ENCODE measurements at regions not wholly inside any gene's neighbourhood (a gene's known extent, or its start where the extent isn't known, plus 50 kb on each side); places are given as distances from the start of the nearest gene placed in this dataset.

GRCh38 chr3:180808823-180809575, 103.5 kb upstream of the FXR1 start:
- no peaks in the 10 kb centered on the region for H3K79me2 ChIP-seq (ENCODE audit: insufficient read depth, low read length)
- no peak overlapping the region for H3K4me3 Mint-ChIP-seq (ENCODE audit: unreplicated experiment)
- DNase-seq (ENCODE audit: low read depth): no peak
- H3K9ac ChIP-seq (ENCODE audit: low read length): no peak overlapping the region
- no peaks in the 10 kb centered on the region for H3K4me1 Mint-ChIP-seq (ENCODE audit: low read depth, unreplicated experiment)
- no peaks in the 10 kb centered on the region for H3K36me3 ChIP-seq (ENCODE audit: insufficient read depth, low read length)
- TF ChIP-seq CTCF (IDR thresholded peaks at IDR 0.05; ENCODE audit: insufficient read depth, low read depth, low read length) (no peak), EZH2 (IDR thresholded peaks at IDR 0.05; ENCODE audit: insufficient read depth, low read length) (no peak)
- H3K27ac ChIP-seq (ENCODE audit: low read depth, low read length): no peak overlapping the region
- H2AFZ ChIP-seq (ENCODE audit: low read depth, low read length): no peak overlapping the region
- H3K27ac Mint-ChIP-seq (ENCODE audit: unreplicated experiment): no peak overlapping the region
- H3K4me1 ChIP-seq (ENCODE audit: insufficient read depth, low read length): no peaks in the 10 kb centered on the region
- H3K9me3 ChIP-seq (ENCODE audit: insufficient read depth, low read depth, low read length): no peaks in the 10 kb centered on the region
- no peak for FAIRE-seq
- H3K9me3 Mint-ChIP-seq (ENCODE audit: unreplicated experiment): no peaks in the 10 kb centered on the region
- H4K20me1 ChIP-seq (ENCODE audit: insufficient read depth, low read length): no peaks in the 10 kb centered on the region
- no peaks in the 10 kb centered on the region for H3K36me3 Mint-ChIP-seq (ENCODE audit: low read depth, unreplicated experiment)
- H3K27me3 ChIP-seq (ENCODE audit: insufficient read depth, low read length): no peaks in the 10 kb centered on the region
- H3K4me2 ChIP-seq (ENCODE audit: low read length): no peak overlapping the region
- H3K27me3 Mint-ChIP-seq (ENCODE audit: low read depth, unreplicated experiment): no peaks in the 10 kb centered on the region
- no peak overlapping the region for H3K4me3 ChIP-seq (ENCODE audit: insufficient read depth, low read depth, low read length)

- FAIRE-seq (no peak), DNase-seq (ENCODE audit: low read depth) (no peak)
- H3K9me3 ChIP-seq (ENCODE audit: insufficient read depth, low read depth, low read length): peaks cover 2% of the 10 kb centered on the region
- no peak overlapping the region for H3K4me2 ChIP-seq (ENCODE audit: low read length)
- H3K9ac ChIP-seq (ENCODE audit: low read length): no peak overlapping the region
- no peaks in the 10 kb centered on the region for H3K27me3 ChIP-seq (ENCODE audit: insufficient read depth, low read length)
- no peaks in the 10 kb centered on the region for H3K36me3 Mint-ChIP-seq (ENCODE audit: low read depth, unreplicated experiment)
- no peaks in the 10 kb centered on the region for H4K20me1 ChIP-seq (ENCODE audit: insufficient read depth, low read length)
- H3K4me1 ChIP-seq (ENCODE audit: insufficient read depth, low read length): no peaks in the 10 kb centered on the region
- H3K4me3 Mint-ChIP-seq (ENCODE audit: unreplicated experiment): no peak overlapping the region
- H3K4me1 Mint-ChIP-seq (ENCODE audit: low read depth, unreplicated experiment): no peaks in the 10 kb centered on the region
- no peaks in the 10 kb centered on the region for H3K27me3 Mint-ChIP-seq (ENCODE audit: low read depth, unreplicated experiment)
- TF ChIP-seq EZH2 (IDR thresholded peaks at IDR 0.05; ENCODE audit: insufficient read depth, low read length): no peak
- TF ChIP-seq CTCF (IDR thresholded peaks at IDR 0.05; ENCODE audit: insufficient read depth, low read depth, low read length): no peak
- no peak overlapping the region for H3K4me3 ChIP-seq (ENCODE audit: insufficient read depth, low read depth, low read length)
- H3K9me3 Mint-ChIP-seq (ENCODE audit: unreplicated experiment): no peaks in the 10 kb centered on the region
- no peaks in the 10 kb centered on the region for H3K36me3 ChIP-seq (ENCODE audit: insufficient read depth, low read length)
- H3K27ac ChIP-seq (ENCODE audit: low read depth, low read length): no peak overlapping the region
- H2AFZ ChIP-seq (ENCODE audit: low read depth, low read length): no peak overlapping the region
- no peak overlapping the region for H3K27ac Mint-ChIP-seq (ENCODE audit: unreplicated experiment)
- no peaks in the 10 kb centered on the region for H3K79me2 ChIP-seq (ENCODE audit: insufficient read depth, low read length)
These were observed 92.1 kb upstream of the FXR1 start for GRCh38 chr3:180820400-180820799.

- H2AFZ ChIP-seq (ENCODE audit: low read depth, low read length): no peak overlapping the region
- no peak overlapping the region for H3K4me3 Mint-ChIP-seq (ENCODE audit: unreplicated experiment)
- no peaks in the 10 kb centered on the region for H3K4me1 Mint-ChIP-seq (ENCODE audit: low read depth, unreplicated experiment)
- FAIRE-seq: no peak
- no peak overlapping the region for H3K4me2 ChIP-seq (ENCODE audit: low read length)
- H3K27me3 Mint-ChIP-seq (ENCODE audit: low read depth, unreplicated experiment): no peaks in the 10 kb centered on the region
- no peak overlapping the region for H3K27ac ChIP-seq (ENCODE audit: low read depth, low read length)
- H3K36me3 ChIP-seq (ENCODE audit: insufficient read depth, low read length): no peaks in the 10 kb centered on the region
- no peaks in the 10 kb centered on the region for H3K4me1 ChIP-seq (ENCODE audit: insufficient read depth, low read length)
- no peak overlapping the region for H3K4me3 ChIP-seq (ENCODE audit: insufficient read depth, low read depth, low read length)
- TF ChIP-seq EZH2 (IDR thresholded peaks at IDR 0.05; ENCODE audit: insufficient read depth, low read length) (no peak), CTCF (IDR thresholded peaks at IDR 0.05; ENCODE audit: insufficient read depth, low read depth, low read length) (no peak)
- no peak overlapping the region for H3K27ac Mint-ChIP-seq (ENCODE audit: unreplicated experiment)
- no peaks in the 10 kb centered on the region for H3K27me3 ChIP-seq (ENCODE audit: insufficient read depth, low read length)
- no peak for DNase-seq (ENCODE audit: low read depth)
- no peaks in the 10 kb centered on the region for H4K20me1 ChIP-seq (ENCODE audit: insufficient read depth, low read length)
- H3K9me3 Mint-ChIP-seq (ENCODE audit: unreplicated experiment): no peaks in the 10 kb centered on the region
- H3K36me3 Mint-ChIP-seq (ENCODE audit: low read depth, unreplicated experiment): no peaks in the 10 kb centered on the region
- H3K9ac ChIP-seq (ENCODE audit: low read length): no peak overlapping the region
- H3K79me2 ChIP-seq (ENCODE audit: insufficient read depth, low read length): no peaks in the 10 kb centered on the region
- H3K9me3 ChIP-seq (ENCODE audit: insufficient read depth, low read depth, low read length): no peaks in the 10 kb centered on the region
These were observed 86.5 kb upstream of the FXR1 start for GRCh38 chr3:180825964-180826363.

All from astrocyte (in vitro differentiated cells and primary cell).